DND-41 (cell line): ENCODE measurements at regions not wholly inside any gene's neighbourhood (a gene's known extent, or its start where the extent isn't known, plus 50 kb on each side); places are given as distances from the start of the nearest gene placed in this dataset.
A peak's percentile ranks its signal among the peaks of the same experiment; 100 is the strongest.

Experiments used
- ATAC-seq: fragments of 200-7000 bp; cut with Tn5 transposase; 3 replicates; pipeline ENCODE4 v1.9.1; 2021; ENCODE audit warnings: low read depth; ENCODE audit not compliant: insufficient read depth
- DNase-seq: peaks from one replicate; pipeline ENCODE4 v3.0.0-alpha.2; 2020
- H2AFZ ChIP-seq: 2 replicates; pipeline ENCODE4 v1.6.0; 2012; ENCODE audit warnings: low read depth, low read length
- H3K27ac ChIP-seq: 2 replicates; pipeline ENCODE4 v1.5.1; 2012; ENCODE audit warnings: low read length, inconsistent platforms
- H3K27me3 ChIP-seq: fragments of 200-600 bp; sonication (generic); 2 replicates; pipeline ENCODE4 v1.6.0; 2012; ENCODE audit warnings: low read length, mild to moderate bottlenecking, inconsistent platforms; ENCODE audit not compliant: insufficient read depth, poor library complexity
- H3K36me3 ChIP-seq: 2 replicates; pipeline ENCODE4 v1.5.1; 2012; ENCODE audit warnings: low read length, inconsistent platforms; ENCODE audit not compliant: insufficient read depth
- H3K4me1 ChIP-seq: 2 replicates; pipeline ENCODE4 v1.5.1; 2012; ENCODE audit warnings: mild to moderate bottlenecking, low read length; ENCODE audit not compliant: insufficient read depth
- H3K4me2 ChIP-seq: 2 replicates; pipeline ENCODE4 v1.6.0; 2012; ENCODE audit warnings: mild to moderate bottlenecking, moderate library complexity, low read length, inconsistent platforms; ENCODE audit not compliant: insufficient read depth
- H3K4me3 ChIP-seq, 2 experiments: fragments of 200-600 bp in 1 of 2; shearing (Covaris generic) in 1 of 2; 2 replicates each; pipeline ENCODE4 v1.5.1; 2012 to 2016; ENCODE audit warnings: inconsistent platforms in 2 of 2, low read length in 2 of 2, mild to moderate bottlenecking in 2 of 2, low read depth in 1 of 2, moderate library complexity in 1 of 2
- H3K79me2 ChIP-seq: 2 replicates; pipeline ENCODE4 v1.6.0; 2012; ENCODE audit warnings: low read length, inconsistent platforms; ENCODE audit not compliant: insufficient read depth
- H3K9ac ChIP-seq: 2 replicates; pipeline ENCODE4 v1.6.0; 2012; ENCODE audit warnings: low read depth, mild to moderate bottlenecking, inconsistent platforms, low read length, moderate library complexity
- H3K9me3 ChIP-seq: 2 replicates; pipeline ENCODE4 v1.5.1; 2012; ENCODE audit warnings: low read length, moderate library complexity, mild to moderate bottlenecking, inconsistent platforms; ENCODE audit not compliant: insufficient read depth, severe bottlenecking
- H4K20me1 ChIP-seq: 2 replicates; pipeline ENCODE4 v1.6.0; 2012; ENCODE audit warnings: low read length; ENCODE audit not compliant: insufficient read depth
- EZH2 ChIP-seq: IDR thresholded peaks from 3 replicates; pipeline ENCODE4 v1.6.1; 2012; ENCODE audit warnings: borderline replicate concordance, low read depth, mild to moderate bottlenecking, moderate library complexity, low read length, inconsistent platforms; ENCODE audit not compliant: severe bottlenecking
- TF ChIP-seq, protein P1 (sequence below): IDR thresholded peaks from 2 replicates; pipeline ENCODE4 v1.5.1; 2012; ENCODE audit warnings: borderline replicate concordance, low read length, moderate library complexity, mild to moderate bottlenecking; ENCODE audit not compliant: poor library complexity, severe bottlenecking; ENCODE audit errors: extremely low read depth

DNA sequence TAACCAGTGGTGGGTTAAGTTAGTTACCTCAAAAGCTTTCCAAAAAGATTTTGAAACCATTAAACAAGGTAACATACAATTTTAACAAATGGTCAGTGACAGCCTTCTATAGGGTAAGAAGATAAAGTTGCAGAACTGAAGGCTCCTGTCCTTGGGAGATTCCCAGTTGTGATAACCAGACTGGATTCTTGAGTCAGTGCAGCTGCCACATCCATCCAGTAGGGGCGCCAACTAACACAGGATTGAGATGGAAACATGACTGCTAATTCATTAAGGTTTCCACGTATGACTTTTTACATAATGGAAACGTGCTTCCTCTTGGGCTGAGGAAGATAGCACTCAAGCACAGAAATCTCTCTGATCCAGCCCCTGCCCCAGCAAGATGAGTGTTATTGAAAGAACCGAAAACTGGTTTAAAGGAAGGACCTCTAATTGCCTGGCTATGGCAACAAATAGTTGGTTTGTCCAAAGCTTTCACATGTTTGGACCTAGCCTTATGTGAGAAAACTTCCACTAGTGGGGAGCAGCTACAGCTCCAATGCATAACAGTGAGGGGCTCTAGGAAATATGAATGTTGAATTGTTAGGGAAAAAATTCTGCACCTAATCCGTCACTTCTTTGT is 269.8 kb upstream of the MYOCD start:
- H3K4me2 ChIP-seq, result no peak overlapping the region
- no peaks in the 10 kb centered on the region for H4K20me1 ChIP-seq
- H3K9ac ChIP-seq, result no peak overlapping the region
- H3K27ac ChIP-seq, result no peak overlapping the region
- H3K4me1 ChIP-seq, result no peaks in the 10 kb centered on the region
- H2AFZ ChIP-seq, result no peak overlapping the region
- no peaks in the 10 kb centered on the region for H3K36me3 ChIP-seq
- no peak overlapping the region for H3K4me3 ChIP-seq
- ATAC-seq (no peak), DNase-seq (peak; percentile 23)
- H3K9me3 ChIP-seq, result no peaks in the 10 kb centered on the region
- no peaks in the 10 kb centered on the region for H3K27me3 ChIP-seq
- TF ChIP-seq, protein P1, sequence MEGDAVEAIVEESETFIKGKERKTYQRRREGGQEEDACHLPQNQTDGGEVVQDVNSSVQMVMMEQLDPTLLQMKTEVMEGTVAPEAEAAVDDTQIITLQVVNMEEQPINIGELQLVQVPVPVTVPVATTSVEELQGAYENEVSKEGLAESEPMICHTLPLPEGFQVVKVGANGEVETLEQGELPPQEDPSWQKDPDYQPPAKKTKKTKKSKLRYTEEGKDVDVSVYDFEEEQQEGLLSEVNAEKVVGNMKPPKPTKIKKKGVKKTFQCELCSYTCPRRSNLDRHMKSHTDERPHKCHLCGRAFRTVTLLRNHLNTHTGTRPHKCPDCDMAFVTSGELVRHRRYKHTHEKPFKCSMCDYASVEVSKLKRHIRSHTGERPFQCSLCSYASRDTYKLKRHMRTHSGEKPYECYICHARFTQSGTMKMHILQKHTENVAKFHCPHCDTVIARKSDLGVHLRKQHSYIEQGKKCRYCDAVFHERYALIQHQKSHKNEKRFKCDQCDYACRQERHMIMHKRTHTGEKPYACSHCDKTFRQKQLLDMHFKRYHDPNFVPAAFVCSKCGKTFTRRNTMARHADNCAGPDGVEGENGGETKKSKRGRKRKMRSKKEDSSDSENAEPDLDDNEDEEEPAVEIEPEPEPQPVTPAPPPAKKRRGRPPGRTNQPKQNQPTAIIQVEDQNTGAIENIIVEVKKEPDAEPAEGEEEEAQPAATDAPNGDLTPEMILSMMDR, result peak; percentile 59
- TF ChIP-seq EZH2, result no peak
- H3K79me2 ChIP-seq, result no peaks in the 10 kb centered on the region

DNA sequence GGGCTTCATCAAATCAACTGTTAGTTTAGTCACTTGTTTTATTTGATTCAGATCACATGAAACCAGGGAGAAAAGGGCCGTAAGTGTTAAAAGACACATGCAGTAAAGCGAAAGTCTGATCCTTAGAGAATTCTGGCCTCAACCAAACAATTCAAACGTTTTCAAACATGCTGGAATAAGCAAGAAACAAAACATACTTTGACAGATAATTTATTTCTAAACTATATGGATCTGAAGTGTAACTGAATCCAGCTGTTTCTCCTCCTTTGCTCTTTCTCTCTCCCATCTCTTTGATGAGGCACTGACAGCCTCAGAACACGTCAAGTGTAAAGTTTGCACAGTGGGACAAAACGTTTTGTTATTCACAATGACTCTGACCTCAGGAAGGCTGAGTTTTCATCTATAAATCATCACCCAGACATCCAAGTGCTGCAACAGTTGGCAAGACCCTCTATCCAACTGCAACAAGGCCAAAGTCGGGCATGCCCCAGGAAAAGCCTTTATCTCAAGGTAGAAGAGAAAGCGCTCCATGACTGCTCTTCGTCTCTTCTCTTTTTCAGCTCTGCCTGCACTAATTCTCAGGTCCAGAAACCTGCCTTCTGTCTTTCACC is 267.1 kb upstream of the MYOCD start:
- TF ChIP-seq, protein P1, result no peak
- no peak for TF ChIP-seq EZH2
- DNase-seq, result no peak
- H3K36me3 ChIP-seq, result no peaks in the 10 kb centered on the region

DNA sequence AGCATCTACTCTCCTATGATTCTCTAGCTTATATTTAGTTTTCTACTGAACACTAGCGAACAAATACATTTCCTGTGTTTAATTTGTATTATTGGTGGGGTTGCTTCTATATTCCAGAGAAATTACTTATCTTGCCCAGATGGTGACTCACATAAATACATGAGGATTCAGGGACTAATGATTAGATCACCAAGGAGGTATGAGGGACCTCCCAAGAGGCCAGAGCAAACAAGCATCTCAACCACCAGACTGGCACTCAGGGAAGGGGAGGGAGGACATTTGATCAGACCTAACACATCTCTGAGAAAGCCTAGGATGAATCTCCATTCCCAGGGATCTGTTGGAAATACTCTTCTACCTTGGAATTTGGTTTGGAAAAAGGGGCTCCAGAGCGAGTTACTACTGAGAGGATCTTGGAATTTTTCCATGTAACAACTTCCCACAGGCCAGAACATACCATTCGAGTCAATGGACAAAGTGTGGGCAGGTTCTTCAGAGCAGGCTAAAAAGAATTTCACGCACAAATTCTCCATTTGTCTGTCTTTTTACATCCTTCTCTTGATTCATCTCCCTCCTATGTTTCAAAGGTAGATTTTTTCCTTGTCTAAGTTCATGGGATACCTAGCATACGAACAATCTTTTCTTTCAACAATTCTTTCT is 262.6 kb upstream of the MYOCD start:
- Histone ChIP-seq H3K36me3 (no peaks in the 10 kb centered on the region), H3K79me2 (no peaks in the 10 kb centered on the region), H4K20me1 (no peaks in the 10 kb centered on the region), H3K4me3 (no peak overlapping the region), H3K4me1 (no peaks in the 10 kb centered on the region), H2AFZ (no peak overlapping the region), H3K9ac (no peak overlapping the region), H3K27me3 (no peaks in the 10 kb centered on the region), H3K4me2 (no peak overlapping the region), H3K9me3 (no peaks in the 10 kb centered on the region), H3K27ac (no peak overlapping the region)
- no peak for DNase-seq
- no peak for ATAC-seq
- TF ChIP-seq, protein P1, result no peak
- no peak for TF ChIP-seq EZH2

More for the DNA sequence above, 267.1 kb upstream of the MYOCD start:
- Histone ChIP-seq H3K4me2 (no peak overlapping the region), H3K4me3 (no peak overlapping the region), H3K27me3 (no peaks in the 10 kb centered on the region), H3K4me1 (no peaks in the 10 kb centered on the region), H3K27ac (no peak overlapping the region), H3K9ac (no peak overlapping the region), H4K20me1 (no peaks in the 10 kb centered on the region), H3K79me2 (no peaks in the 10 kb centered on the region), H2AFZ (no peak overlapping the region), H3K9me3 (no peaks in the 10 kb centered on the region)
- no peak for ATAC-seq
